Prostate gland (tissue), 2 donors: ENCODE measurements at regions not wholly inside any gene's neighbourhood (a gene's known extent, or its start where the extent isn't known, plus 50 kb on each side); places are given as distances from the start of the nearest gene placed in this dataset.

ENCODE experiments used
- POLR2A ChIP-seq: fragments of 450-650 bp; IDR thresholded peaks from one replicate; pipeline ENCODE4 v1.6.1; 2016; ENCODE audit warnings: antibody characterized with exemption, mild to moderate bottlenecking
- TF ChIP-seq, protein P1 (sequence below), 4 experiments: fragments of 200-600 bp in 2 of 4; fragments of 450-650 bp in 2 of 4; sonication (generic) in 2 of 4; IDR thresholded peaks; 1 replicate in 3 of 4; 2 replicates in 1 of 4; pipeline ENCODE4 v1.5.1; 2016 to 2019; ENCODE audit warnings: antibody characterized with exemption in 4 of 4, mild to moderate bottlenecking in 2 of 4, moderate library complexity in 2 of 4

- TF ChIP-seq, protein P1, sequence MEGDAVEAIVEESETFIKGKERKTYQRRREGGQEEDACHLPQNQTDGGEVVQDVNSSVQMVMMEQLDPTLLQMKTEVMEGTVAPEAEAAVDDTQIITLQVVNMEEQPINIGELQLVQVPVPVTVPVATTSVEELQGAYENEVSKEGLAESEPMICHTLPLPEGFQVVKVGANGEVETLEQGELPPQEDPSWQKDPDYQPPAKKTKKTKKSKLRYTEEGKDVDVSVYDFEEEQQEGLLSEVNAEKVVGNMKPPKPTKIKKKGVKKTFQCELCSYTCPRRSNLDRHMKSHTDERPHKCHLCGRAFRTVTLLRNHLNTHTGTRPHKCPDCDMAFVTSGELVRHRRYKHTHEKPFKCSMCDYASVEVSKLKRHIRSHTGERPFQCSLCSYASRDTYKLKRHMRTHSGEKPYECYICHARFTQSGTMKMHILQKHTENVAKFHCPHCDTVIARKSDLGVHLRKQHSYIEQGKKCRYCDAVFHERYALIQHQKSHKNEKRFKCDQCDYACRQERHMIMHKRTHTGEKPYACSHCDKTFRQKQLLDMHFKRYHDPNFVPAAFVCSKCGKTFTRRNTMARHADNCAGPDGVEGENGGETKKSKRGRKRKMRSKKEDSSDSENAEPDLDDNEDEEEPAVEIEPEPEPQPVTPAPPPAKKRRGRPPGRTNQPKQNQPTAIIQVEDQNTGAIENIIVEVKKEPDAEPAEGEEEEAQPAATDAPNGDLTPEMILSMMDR (IDR thresholded peaks at IDR 0.05) = no peak
- TF ChIP-seq POLR2A = no peak
Observed at GRCh38 chr11:59028105-59028504, 58.0 kb upstream of the GLYATL1B start.
